VCaP (cell line): ENCODE measurements at regions not wholly inside any gene's neighbourhood (a gene's known extent, or its start where the extent isn't known, plus 50 kb on each side); places are given as distances from the start of the nearest gene placed in this dataset.

Source experiments
- H3K27ac ChIP-seq: fragments of 450-650 bp; 2 replicates; pipeline ENCODE4 v1.5.1; 2017
- TF ChIP-seq, protein P1 (sequence below): fragments of 450-650 bp; conservative IDR thresholded peaks from 2 replicates; pipeline ENCODE4 v1.5.1; 2017; ENCODE audit warnings: mild to moderate bottlenecking, moderate library complexity

DNA sequence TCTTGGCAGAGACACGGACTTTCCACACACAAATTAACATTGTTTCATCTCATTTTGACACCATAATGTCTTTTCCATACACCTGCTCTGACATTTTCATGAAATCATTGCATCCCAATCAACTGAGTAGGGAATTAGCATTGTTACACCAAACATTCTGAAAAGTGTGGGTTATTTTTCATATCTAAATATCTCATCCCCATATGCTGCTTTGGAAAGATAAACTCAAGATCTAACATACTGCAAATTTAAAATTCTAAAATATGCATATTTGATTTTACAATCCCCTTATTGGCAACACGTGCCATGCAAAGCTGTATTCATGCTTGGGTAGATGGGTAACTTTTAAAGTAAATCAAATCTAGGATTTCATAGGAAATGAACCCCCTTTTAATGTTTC is 242.9 kb downstream of the ZNF516 start:
- H3K27ac ChIP-seq, result no peak overlapping the region
- TF ChIP-seq, protein P1, sequence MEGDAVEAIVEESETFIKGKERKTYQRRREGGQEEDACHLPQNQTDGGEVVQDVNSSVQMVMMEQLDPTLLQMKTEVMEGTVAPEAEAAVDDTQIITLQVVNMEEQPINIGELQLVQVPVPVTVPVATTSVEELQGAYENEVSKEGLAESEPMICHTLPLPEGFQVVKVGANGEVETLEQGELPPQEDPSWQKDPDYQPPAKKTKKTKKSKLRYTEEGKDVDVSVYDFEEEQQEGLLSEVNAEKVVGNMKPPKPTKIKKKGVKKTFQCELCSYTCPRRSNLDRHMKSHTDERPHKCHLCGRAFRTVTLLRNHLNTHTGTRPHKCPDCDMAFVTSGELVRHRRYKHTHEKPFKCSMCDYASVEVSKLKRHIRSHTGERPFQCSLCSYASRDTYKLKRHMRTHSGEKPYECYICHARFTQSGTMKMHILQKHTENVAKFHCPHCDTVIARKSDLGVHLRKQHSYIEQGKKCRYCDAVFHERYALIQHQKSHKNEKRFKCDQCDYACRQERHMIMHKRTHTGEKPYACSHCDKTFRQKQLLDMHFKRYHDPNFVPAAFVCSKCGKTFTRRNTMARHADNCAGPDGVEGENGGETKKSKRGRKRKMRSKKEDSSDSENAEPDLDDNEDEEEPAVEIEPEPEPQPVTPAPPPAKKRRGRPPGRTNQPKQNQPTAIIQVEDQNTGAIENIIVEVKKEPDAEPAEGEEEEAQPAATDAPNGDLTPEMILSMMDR, result no peak

DNA sequence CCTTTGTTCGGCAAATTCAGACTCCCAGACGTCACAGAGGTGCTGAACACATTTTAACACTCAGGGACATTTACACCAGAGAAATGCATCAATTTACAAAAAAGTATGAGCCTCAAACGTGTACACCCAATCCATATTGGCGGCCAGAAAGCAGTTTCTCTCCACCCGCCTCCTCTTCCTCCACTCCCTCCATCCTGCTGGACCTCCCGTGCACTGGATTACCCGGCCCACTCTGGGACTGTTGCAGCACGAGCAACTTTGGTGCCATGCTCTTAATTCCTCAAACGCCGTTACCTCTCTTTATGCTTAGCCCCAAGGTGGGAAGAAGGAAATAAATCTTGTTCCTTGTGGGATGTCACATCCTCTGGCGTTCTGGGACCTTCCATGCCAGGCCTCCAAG is 243.4 kb downstream of the ZNF516 start:
- TF ChIP-seq, protein P1, result no peak
- no peak overlapping the region for H3K27ac ChIP-seq

DNA sequence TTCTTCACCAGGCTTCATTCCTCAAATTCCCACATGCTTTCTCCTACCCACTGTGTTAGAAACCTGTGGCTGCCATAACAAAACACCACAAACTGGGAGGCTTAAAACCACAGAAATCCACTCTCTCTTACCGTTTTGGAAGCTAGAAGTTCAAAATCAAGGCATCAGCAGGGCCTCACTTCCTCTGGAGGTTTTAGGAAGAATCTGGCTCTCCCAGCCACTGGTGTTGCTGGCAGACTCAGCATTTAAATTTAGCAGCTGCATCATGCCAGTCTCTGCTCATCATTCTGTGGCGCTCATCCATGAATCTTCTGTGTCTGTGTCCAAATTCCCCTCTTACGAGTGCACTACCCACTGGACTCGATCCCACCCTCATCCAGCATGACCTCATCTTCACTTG is 248.5 kb downstream of the ZNF516 start:
- TF ChIP-seq, protein P1, result no peak
- H3K27ac ChIP-seq, result no peak overlapping the region

DNA sequence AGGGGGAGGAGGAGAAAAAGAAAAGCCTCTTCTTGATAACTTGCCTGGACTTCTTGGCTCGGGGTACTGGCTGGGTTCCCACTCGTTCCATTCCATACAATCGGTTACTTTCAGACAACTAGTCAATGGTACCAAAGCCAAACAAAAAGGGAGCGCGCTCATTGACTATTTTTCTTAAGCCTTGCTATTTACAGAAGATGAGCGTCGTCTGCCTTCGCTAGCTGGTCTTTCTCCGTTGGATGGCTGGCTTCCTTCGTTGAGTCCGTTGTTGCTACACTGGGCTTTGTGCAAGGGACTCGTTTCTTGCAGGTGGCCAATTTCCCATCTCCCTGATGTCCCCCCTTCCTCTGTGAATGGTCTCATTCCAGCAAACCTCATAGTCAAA is 260.4 kb downstream of the ZNF516 start:
- H3K27ac ChIP-seq, result no peak overlapping the region
- TF ChIP-seq, protein P1, result no peak

DNA sequence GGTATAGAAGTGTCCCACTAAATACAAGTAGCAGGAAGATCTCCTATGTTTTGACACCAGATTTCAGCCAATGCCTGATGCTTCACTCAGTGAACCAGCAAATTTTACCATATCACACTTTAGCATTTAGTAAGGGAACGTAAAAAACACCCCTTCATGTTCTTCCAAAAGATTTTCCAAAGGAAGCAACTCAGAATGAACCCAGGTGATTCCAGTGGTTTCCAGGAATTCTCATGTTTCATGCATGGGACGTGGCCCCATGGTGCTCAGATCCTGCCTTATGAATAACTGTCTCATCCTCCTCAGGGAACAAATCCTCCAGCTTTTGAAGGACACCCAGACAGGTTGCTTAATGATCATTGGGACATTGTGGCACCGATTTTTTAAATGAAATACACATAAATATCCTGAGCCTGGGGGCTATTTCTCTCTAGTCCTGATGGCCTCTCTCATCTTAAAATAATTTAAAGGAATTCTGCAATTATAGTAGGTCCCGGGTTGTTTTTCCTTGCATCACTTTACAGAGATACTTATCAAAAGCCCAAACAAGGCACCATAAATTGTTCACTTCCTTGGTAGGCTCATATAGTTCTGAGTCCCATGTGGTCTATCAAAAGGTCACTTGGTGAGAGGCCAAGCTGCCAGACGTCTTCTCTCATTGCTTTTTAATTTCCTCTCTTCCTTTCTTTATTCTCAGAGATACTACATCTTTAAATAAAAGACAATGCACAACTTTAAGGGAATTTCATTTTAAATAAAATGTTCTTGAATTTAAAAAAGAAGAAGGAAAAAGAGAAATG is 261.0 kb downstream of the ZNF516 start:
- no peak overlapping the region for H3K27ac ChIP-seq
- TF ChIP-seq, protein P1, result no peak

DNA sequence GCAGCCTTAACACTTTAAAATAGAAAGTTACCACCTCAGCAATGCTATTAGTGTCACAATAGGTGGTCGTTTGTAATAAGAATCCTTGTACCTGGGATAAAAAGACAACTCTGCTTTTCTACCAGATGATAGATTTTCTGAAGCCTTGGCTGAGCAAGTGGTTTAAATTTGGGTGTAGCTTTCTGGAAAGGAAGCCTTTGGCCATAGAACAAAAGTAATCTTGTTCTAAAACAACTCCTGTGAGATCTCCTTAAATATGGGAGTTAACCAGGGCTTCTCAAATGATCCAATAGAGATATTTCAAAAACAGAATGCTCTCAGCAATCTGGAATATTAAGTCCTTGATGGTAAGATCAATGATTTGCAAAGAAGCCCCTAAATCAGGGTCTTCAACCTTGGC is 261.6 kb downstream of the ZNF516 start:
- H3K27ac ChIP-seq, result no peak overlapping the region
- TF ChIP-seq, protein P1, result no peak

DNA sequence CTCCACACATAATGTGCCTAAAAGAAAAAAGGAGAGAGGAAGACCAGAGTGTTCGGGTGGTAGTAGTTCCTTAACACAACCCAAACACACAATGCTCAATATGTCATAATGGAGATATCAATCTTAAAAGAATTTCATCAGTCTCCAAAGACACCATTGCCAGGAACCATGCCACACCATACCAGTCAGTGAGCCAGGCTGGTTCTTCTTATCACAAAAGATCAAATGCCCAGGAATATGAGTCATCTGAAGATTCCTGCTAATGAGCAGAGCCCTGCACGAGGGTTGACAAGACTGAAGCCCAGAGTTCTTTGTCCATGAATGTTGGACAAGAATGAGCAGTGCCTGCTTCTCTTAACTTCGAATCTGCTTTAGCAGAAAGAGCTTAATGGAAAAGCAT is 262.3 kb downstream of the ZNF516 start:
- TF ChIP-seq, protein P1, result no peak
- no peak overlapping the region for H3K27ac ChIP-seq
